ENCODE measurements at regions not wholly inside any gene's neighbourhood (a gene's known extent, or its start where the extent isn't known, plus 50 kb on each side); places are given as distances from the start of the nearest gene placed in this dataset.
"Not testable (repeated sequence)": the region's sequence is repeated elsewhere in the genome, so short reads cannot be mapped to it uniquely, and the experiment has no call there.

DNA sequence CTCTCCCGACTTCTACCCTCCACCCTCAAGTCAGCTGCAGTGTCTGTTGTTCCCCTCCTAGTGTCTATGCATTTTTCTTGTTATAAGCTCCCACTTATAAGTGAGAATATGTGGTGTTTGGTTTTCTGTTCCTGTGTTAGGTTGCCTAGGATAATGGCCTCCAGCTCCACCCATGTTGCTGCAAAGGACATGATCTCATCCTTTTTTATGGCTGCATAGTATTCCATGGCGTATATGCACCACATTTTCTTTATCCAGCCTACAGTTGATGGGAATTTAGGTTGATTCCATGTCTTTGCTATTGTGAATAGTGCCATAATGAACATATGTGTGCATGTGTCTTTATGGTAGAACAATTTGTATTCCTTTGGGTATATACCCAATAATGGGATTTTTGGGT is 80.7 kb downstream of the SPTSSA start:
- not testable (repeated sequence) for DNase-seq (ENCODE audit: low spot score)

DNA sequence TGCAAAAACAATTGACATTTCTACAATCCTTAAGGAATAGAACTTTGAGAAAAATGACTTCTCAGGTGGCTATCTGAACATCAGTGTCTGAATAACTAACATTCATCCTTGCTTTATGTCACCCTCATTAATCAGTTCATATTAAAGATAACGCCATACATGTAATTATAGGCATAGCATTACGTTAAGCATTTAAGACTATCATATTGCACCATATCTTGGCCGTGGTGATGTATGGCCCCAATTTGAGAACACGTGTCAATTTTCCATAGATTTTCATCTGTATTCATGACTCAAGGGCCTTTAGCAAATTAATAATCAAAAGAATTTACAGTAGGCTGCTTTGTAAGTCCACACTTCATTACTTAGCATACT is 81.6 kb downstream of the SPTSSA start:
- DNase-seq (ENCODE audit: low spot score) = no peak

DNA sequence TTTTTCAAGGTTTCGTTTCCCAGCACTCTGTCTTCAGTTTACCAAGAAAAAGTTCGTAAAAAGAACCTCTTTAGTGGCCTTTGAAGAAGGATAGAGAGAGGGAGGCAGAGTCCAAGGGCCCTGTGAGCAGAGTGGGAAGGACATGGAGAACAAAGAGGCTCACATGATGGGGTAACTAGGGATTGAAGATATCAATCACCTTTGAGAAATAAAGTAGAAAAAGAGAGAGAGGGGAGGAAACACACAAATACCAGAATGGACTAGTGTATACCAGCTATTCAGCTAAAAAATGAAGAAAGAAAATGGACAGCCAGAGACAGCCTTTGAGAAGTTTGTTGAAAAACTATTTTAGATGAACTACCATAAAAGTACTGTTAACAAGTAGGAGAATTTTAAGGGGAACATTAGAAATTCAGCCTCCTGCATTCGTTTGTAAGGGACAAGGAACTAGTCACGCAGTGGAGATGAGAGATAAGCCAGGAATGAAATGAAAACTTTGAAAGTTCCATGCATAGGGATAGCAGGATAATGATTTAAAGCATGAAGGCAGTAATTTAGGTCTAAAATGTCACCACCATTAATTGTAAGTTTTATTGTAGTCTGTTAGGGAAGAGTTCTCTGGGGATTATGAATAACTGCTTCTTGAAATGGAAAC is 82.1 kb downstream of the SPTSSA start:
- no peak for DNase-seq (ENCODE audit: low spot score)

DNA sequence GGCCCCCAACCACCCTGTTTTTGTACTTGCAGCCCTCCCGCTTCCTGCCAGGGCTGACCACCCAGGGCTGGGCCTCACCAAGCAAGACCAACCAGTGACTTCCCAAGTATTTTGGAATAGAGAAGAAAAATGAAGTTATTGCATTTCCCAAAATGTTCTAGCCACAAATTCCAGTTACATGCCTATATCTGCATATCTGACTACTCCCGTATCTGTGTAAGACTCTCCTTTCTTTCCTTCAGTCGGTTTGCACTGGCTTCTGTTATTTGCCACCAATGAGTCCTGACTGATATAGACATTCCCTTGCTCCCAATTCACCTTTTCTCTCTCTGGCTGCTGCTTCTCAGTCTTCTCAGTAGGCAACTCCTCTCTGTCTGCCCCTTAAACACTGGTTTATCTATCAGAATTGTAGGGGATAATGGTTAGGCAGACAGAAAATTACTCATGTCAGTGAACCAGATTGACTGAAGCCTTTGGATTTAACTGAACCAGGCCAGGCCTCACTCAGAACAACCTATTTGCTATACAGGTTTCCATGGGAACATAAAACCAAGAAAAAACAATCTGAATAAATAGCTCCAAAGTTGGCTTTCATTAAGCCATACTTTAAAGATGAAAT is 85.3 kb downstream of the SPTSSA start:
- no peak for DNase-seq (ENCODE audit: low spot score)

DNA sequence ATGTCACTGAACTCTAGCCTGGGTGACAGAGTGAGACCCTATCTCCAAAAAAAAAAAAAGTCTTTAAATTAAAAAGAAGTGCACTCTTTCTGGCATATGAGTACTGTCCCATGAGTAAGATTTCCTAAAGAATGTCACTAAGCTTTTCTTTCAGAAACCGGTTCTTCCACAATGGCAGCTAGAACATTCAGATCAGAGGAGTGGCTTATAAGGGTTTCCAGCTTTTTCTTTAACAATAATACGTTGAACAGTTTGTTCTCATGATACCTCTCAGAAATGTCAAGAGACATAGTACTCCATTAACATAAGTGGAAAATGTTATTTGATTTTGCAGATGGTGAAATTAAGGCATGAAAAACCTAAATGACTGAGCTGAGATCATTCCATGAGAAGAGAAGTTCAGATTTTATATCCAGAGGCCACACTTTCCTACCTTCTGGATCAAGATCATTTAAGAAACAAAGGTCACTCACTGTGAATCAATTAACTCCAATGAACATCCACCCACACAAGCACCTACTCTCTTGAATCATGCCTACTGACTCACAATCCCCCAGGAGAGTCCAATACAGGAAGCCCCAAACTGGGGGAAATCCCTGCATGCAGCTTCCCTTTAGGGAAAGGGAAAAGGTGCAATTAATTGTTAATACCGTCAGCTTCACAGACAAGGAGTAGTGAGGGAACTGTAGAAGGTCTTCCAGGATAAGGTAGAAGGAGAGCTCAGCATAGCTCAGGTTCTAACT is 86.9 kb downstream of the SPTSSA start:
- DNase-seq (ENCODE audit: low spot score) = no peak

DNA sequence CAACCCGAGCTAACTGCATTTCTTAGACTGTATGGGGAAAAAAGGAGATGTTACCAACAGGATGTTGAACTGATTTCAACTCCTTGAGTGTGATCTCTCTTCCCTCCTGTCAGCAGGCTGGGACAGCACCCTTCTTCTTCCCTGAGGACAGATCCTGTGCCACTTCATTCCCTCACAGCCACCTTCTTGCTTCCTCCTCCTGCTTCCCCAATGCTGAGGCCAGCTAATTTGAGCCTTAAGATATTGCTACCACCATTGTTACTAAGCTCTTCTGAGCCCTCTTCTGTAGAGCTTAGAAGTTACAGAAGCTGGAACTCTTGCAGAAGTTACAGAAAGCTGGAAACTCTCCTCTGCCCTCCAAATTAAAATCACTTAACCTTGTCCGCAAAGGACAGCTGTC is 88.8 kb downstream of the SPTSSA start:
- no peak for DNase-seq (ENCODE audit: low spot score)

DNA sequence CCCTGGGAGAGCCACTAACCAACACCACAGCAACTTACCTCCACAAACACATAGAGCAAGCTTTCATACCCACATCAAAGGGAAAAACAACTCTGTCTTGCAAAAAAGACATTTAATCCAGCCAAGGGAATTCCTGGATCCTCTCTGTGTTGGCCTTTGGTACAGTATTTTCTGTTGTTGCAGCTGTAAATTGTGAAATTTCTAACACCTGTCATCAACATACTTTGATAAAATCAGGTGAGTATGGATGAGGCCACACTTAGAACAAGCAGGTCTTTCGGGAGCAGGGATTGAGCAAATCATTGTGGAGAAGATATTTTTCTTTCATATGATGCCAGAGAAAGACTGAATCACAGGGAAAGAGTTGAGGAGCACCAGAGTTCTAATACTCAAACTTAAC is 89.3 kb downstream of the SPTSSA start:
- DNase-seq (ENCODE audit: low spot score) = no peak

DNA sequence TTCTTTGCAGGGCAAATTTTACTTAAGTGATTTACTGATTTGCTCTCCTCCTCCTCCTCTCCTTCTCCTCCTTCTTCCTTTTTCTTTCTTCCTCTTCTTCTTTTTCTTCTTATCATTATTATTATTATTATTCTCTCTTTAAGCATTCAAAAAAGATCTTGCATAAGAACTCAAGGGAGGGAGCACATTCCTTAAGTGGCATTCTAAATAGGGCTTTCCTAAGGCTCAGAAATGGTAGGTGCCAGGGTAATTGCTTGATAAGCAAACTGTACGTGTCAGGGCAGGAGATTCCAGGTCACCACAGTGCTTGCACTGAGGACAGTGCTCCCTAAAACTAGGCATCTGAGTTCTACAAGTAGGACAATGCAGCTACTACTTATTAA is 92.4 kb downstream of the SPTSSA start:
- DNase-seq (ENCODE audit: low spot score) = no peak

DNA sequence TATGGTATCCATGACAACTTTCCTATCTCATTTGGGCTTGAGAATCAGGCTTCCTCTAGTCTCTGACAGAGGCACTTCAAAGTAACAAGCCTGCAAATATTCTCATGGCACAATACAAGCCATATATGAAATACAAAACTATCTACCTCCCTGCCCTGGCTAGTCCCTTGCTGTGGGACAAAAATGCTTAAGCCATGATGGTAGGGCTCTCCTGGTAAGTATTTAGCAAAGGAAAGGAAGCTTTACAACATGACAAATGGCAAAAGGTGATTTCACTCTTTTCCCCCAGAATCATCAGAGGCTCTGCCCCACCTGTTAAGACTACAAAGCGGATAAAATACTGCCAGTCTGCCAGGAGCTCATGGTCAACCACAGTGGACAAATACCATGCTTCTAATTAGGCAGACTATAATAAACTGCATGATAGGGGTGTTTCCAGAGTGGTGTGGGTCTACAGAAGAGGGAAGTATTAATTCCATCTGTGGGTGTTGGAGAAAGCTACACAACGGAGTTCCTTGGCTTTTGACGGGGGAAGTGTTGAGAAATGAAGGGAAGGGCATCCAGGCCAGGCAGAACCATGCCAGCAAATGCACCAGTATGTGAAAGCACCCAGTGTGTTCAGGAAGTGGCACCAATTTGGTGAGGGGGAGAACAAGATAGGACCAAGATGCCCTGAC is 92.9 kb downstream of the SPTSSA start:
- DNase-seq (ENCODE audit: low spot score) = no peak

DNA sequence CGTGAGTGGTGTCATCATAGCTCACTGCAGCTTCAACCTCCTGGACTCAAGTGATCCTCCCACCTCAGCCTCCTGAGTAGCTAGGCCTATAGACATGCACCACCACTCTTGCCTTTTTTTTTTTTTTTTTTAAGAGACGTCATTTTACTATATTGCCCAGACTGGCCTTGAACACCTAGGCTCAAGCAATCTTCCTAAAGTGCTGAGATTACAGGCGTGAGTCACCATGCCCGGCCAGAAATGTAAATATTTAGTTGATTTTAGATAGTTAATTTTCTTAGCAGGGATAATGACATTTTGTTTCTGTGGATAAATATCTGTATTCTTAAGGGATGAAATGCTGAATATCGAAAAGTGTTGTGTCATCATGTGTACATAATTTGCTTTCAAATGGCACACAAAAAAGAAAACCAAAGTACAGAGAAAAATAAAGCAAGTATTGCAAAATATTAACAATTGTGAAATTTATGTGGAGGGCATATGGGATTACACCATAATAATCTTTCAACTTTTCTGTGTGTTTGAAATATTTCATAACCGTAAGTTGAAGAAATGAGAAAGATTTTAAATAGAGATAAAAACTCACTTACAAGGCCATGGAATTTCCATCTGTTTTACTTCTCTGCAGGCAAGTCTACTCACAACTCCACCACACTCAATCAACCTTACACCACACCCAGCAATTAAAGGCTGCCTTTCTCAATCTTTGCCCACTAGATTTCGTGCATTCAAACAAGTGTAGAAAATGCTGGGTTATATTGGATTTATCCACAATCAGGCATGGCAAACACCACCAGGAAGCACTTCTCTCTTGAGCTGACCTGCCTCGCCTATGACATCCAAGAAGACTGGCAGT is 93.7 kb downstream of the SPTSSA start:
- DNase-seq (ENCODE audit: low spot score) = no peak

DNA sequence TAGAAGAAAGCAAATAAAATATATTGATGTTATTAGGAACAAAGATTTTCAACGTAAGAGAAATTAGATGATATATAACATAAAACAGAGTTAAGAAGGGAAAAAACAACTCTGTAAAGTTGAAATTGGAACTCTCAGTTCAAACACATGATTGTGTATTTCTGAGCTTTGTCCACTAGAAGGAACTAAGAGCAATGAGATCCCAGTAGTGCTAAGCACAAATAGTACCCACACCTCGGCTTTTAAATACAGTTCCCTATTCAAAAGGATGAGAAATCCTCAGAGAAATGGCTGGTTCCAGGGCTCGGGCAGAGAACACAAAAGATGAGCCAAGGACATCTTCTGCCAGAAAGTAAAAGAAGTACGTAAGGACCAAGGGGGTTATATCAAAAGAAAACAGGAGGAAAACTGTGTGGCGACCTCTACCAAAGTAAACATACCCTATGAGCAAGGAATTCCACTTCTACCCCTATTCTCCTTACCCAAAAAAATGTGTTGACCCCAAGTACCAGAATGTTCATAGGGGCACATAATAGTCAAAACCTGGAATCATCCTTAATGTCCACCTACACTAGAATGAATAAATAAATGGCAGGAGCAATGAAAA is 96.6 kb downstream of the SPTSSA start:
- DNase-seq (ENCODE audit: low spot score) = no peak

DNA sequence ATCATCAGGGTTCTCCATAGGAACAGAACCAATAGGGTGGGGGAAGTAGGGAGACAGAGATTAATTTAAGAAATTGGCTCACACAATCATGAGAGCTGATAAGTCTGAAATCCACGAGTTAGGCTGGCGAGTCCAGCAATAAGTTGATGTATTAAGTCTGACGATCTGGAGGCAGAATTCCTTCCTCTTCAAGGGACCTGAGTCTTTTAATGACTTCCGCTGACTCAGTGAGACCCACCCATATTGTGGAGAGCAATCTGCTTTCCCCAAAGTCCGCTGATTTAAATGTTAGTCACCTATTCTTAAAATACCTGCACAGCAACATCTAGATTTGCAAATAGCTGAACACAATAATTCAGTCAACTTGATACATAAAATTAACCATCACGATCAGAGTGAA is 97.8 kb downstream of the SPTSSA start:
- DNase-seq (ENCODE audit: low spot score) = no peak

DNA sequence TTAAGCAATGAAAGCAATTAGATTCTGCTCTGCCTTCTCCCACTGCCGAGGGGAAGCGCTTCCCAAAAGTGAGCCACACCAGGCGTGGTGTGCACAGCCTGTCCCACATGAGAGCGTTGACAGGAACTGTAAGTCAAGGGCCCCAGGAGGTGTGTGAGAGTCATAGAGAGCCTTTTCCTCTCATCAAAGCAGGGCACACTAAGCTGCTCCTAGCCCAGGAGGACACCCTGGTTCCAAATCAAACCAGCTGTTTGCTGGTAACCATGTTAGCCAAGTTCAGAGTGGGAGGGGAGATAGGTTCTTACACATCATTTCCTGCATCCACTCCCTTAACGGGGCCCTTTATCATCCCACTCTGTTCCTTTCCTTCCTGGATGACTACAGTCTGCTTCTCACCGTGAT is 98.3 kb downstream of the SPTSSA start:
- no peak for DNase-seq (ENCODE audit: low spot score)

DNA sequence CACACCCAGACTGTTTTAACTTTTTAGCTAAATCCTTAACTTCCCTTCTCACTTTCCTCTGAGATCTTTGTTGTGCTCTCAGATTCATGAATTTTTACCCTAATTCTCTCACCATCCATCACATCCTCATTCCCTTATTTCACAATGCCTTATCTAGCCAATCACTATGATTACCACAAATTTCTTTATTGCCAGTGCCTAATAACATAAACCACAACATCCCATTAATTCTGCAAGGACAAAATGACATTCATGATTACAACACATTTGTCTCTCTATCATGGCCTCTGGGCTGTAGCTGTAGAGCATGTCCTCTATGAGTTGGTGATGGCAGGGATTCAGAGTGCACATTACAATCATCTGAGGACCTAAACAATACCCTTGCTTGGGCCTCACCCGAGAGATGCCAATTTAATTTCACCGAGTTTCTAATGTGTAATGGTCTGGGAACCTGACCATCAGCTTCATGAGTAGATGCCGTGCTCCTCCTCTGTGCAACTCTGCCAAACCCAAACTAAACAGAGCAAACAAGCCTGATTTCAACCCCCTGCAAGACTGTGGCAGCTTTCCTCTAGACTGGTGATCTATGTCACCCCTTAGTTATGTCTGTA is 99.3 kb downstream of the SPTSSA start:
- DNase-seq (ENCODE audit: low spot score) = no peak

DNA sequence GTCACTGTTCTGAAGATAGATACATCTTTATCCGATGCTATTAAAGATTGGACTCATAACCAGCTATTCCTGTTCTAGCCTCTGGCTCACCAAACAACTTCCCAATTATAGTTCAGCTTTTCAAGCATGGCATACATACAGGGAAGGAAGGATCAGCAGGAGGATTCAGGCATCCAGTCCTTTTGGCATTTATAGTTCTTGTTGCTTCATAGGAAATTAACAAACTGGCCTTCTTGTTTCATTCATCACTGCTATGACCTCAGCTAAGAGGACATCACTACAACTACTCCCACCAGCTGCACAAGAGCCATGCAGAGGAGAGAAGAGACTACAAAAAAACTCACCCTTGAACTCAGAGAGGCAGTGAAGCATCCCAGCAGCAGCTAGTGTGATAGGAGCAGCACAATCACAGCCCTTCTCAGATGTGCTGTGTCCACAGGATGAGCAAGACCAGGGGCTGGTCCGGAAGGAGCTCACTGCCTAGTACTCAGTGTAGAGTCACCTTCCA is 100.5 kb downstream of the SPTSSA start:
- DNase-seq (ENCODE audit: low spot score) = no peak

DNA sequence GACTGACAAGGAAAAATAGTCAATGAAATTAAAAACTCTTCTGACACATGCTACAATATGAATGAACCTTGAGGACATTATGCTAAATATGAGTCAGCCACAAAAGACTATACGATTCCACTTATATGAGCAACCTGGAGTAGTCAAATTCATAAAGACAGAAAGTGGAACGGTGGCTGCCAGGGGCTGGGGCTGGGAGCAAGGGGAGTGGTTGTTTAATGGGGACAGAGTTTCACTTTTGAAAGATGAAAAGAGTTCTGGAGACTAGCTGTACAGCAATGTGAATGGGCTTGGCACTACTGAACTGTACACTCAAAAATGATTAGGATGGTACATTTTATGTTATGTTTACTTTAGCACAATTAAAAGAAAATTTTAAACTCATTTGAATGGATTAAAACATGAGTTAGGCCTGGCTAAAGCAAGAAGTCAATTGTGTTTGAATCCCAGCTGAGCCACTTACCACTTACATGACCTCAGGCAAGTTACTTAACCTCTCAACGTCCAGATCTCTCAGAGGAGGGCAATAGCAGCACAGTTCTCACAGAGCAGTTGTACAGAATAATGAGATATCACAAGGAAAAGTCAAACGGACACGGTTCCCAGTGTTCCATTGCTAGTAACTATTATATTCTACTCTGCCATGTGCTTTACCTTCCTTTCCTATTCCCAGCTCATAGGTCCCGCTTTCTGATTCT is 102.5 kb downstream of the SPTSSA start:
- DNase-seq (ENCODE audit: low spot score) = no peak

DNA sequence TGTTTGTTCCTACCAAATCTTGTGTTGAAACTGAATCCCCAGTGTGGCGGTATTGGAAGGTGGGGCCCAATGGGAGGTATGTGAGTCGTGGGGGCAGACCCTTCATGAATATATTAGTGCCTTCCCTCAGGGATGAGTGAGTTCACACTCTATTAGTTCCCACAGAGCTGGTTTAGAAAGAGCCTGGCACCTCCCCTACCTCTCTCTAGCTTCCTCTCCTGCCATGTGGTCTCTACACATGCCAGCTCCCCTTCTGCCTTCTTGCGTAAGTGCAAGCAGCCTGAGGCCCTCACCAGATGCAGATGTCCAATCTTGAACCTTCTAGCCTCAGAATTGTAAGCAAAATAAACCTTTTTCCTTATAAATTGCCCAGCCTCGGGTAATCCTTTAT is 105.8 kb downstream of the SPTSSA start:
- DNase-seq (ENCODE audit: low spot score) = no peak

DNA sequence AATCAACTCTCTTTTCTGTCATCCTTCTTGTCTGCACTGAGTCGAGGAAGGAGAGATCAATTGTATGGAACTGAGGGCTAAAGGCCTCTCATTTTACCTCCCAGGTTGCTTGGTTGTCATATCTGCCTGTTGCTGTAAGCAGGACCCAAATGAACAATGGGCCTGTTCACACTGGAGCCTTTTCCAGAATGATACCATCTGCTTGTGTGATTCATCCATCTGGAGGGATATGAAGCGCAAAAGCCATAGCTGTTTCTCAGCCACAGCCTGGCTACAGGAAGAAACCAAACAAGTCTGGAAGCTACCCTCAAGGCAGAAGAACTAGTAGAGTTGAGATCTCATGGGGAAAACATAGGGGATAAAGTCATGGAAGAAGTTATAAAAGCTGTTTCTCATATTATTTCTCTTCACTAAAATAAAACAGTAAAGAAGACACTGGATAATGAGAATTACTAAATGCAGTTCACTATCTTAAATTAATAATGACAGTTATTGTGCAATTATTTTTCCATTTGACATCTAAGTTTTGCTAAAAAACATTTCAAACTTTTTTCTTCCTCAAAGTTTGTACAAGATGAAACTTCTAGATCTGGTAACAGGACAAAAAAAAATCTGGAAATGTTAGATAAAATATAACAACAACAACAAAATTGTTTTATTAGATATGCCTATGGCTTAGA is 106.3 kb downstream of the SPTSSA start:
- no peak for DNase-seq (ENCODE audit: low spot score)

DNA sequence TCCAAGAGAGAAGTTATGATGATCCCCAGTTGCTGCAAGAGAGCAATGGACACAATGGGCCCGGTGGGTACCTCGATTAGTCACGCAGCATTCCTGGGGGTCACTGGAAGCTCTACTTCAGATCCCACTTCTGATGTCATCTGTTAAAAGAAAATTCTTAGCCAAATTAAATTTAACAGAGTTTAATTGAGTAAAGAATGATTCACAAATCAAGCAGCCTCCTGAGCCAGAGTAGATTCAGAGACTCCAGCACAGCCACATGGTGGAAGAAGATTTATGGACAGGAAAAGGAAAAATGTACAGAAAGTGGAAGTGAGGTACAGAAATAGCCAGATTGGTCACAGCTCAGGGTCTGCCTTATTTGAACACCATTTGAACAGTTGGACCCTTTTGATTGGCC is 107.5 kb downstream of the SPTSSA start:
- no peak for DNase-seq (ENCODE audit: low spot score)

DNA sequence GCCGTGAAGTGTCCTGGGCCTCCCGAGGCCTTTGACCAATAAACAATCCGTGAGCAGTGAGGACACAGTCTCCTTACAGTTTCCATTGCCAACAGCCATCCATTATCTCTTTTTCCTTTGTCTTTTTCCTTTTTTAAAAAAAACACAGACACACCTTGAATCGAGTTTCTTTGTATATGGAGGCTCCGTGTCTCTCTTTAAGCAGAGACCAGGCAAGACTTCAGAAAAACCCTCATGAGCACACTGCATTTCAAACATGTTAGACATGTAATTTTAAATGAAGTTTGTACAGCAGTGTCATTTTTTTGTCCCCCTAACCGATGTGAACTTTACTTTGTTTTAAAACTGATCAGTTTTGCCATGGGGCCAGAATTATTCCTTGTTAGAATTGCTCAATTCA is 111.1 kb downstream of the SPTSSA start:
- no peak for DNase-seq (ENCODE audit: low spot score)
